ENCODE measurements at regions not wholly inside any gene's neighbourhood (a gene's known extent, or its start where the extent isn't known, plus 50 kb on each side); places are given as distances from the start of the nearest gene placed in this dataset.

GRCh38 chrX:148311544-148311943 is 188.9 kb upstream of the AFF2 start:
- Histone ChIP-seq H3K4me1 (ENCODE audit: control insufficient read depth, extremely low read depth, insufficient read depth, low read length) (peaks cover 5% of the 10 kb centered on the region), H3K4me3 (replicated peaks in 1 of 3; ENCODE audit: insufficient read depth in 1 of 3, low read depth in 1 of 3, low read length in 3 of 3) (no peak overlapping the region), H3K9me1 (replicated peaks; ENCODE audit: control insufficient read depth, extremely low read depth, insufficient read depth, low read length) (no peaks in the 10 kb centered on the region), H4K20me1 (replicated peaks; ENCODE audit: control insufficient read depth, extremely low read depth, insufficient read depth, low read length) (no peaks in the 10 kb centered on the region), H3K9me3 (replicated peaks; ENCODE audit: control insufficient read depth, insufficient read depth, low read length) (no peaks in the 10 kb centered on the region), H3K27ac (ENCODE audit: insufficient read depth, low read depth, low read length) (no peak overlapping the region), H3K9ac (replicated peaks; ENCODE audit: extremely low read depth, insufficient read depth, low read length) (no peak overlapping the region), H2AFZ (ENCODE audit: low read depth, low read length) (no peak overlapping the region), H3K79me2 (ENCODE audit: control insufficient read depth, insufficient read depth, low read length) (no peaks in the 10 kb centered on the region), H3K4me2 (ENCODE audit: insufficient read depth, low read length) (no peak overlapping the region), H3K27me3 (ENCODE audit: control insufficient read depth in 2 of 2, insufficient read depth in 2 of 2, low read length in 2 of 2) (no peaks in the 10 kb centered on the region), H3K36me3 (ENCODE audit: control insufficient read depth in 2 of 2, extremely low read depth in 1 of 2, insufficient read depth in 2 of 2, low read length in 2 of 2) (no peaks in the 10 kb centered on the region)
- intact Hi-C loops (cut with micrococcal nuclease), result no loop called here
- FAIRE-seq (no peak), DNase-seq (ENCODE audit: low read depth, low spot score) (no peak)
- CTCF ChIA-PET, result no interaction called here
- TF ChIP-seq MYC (IDR thresholded peaks at IDR 0.05; ENCODE audit: low read depth, low read length), result no peak
- TF ChIP-seq EZH2 (IDR thresholded peaks at IDR 0.05; ENCODE audit: borderline replicate concordance, low read depth, low read length, severe bottlenecking), result no peak
- no peak for TF ChIP-seq POLR2AphosphoS5 (IDR thresholded peaks at IDR 0.05; ENCODE audit: insufficient read depth, low read depth, low read length)
- TF ChIP-seq FOS (IDR thresholded peaks at IDR 0.05; ENCODE audit: borderline replicate concordance, insufficient read depth, low read length), result no peak
- no peak for TF ChIP-seq JUN (IDR thresholded peaks at IDR 0.05; ENCODE audit: borderline replicate concordance, insufficient read depth, insufficient read length, low read depth)
- POLR2A ChIA-PET, result no interaction called here
- BruUV-seq (replicated peaks), result no TSS peak
- dilution Hi-C loops (cut with MboI; ENCODE audit: extremely low pct_ligation_motif_present, low sequenced_read_pairs), result no loop called here

- Histone ChIP-seq H3K36me3 (ENCODE audit: control insufficient read depth in 2 of 2, extremely low read depth in 1 of 2, insufficient read depth in 2 of 2, low read length in 2 of 2) (no peaks in the 10 kb centered on the region), H3K9ac (replicated peaks; ENCODE audit: extremely low read depth, insufficient read depth, low read length) (no peak overlapping the region), H3K9me3 (replicated peaks; ENCODE audit: control insufficient read depth, insufficient read depth, low read length) (no peaks in the 10 kb centered on the region), H3K27ac (ENCODE audit: insufficient read depth, low read depth, low read length) (no peak overlapping the region), H3K4me2 (ENCODE audit: insufficient read depth, low read length) (no peak overlapping the region), H3K4me3 (replicated peaks in 1 of 3; ENCODE audit: insufficient read depth in 1 of 3, low read depth in 1 of 3, low read length in 3 of 3) (no peak overlapping the region), H3K79me2 (ENCODE audit: control insufficient read depth, insufficient read depth, low read length) (no peaks in the 10 kb centered on the region), H3K9me1 (replicated peaks; ENCODE audit: control insufficient read depth, extremely low read depth, insufficient read depth, low read length) (no peaks in the 10 kb centered on the region), H4K20me1 (replicated peaks; ENCODE audit: control insufficient read depth, extremely low read depth, insufficient read depth, low read length) (no peaks in the 10 kb centered on the region), H3K27me3 (ENCODE audit: control insufficient read depth in 2 of 2, insufficient read depth in 2 of 2, low read length in 2 of 2) (no peaks in the 10 kb centered on the region), H2AFZ (ENCODE audit: low read depth, low read length) (no peak overlapping the region), H3K4me1 (ENCODE audit: control insufficient read depth, extremely low read depth, insufficient read depth, low read length) (peaks cover 10% of the 10 kb centered on the region)
- ChIA-PET POLR2A (no interaction called here), CTCF (no interaction called here)
- BruUV-seq (replicated peaks), result no TSS peak
- peak; percentile 47 for FAIRE-seq
- TF ChIP-seq GATA2 (IDR thresholded peaks at IDR 0.05; ENCODE audit: insufficient read depth, insufficient read length, low read depth, low read length), result no peak
- no peak for TF ChIP-seq POLR2AphosphoS5 (IDR thresholded peaks at IDR 0.05; ENCODE audit: insufficient read depth, low read depth, low read length)
- no peak for TF ChIP-seq EZH2 (IDR thresholded peaks at IDR 0.05; ENCODE audit: borderline replicate concordance, low read depth, low read length, severe bottlenecking)
- no peak for TF ChIP-seq MAX (IDR thresholded peaks at IDR 0.05; ENCODE audit: insufficient read depth, insufficient read length)
- intact Hi-C loops (cut with micrococcal nuclease), result no loop called here
- no peak for DNase-seq (ENCODE audit: low read depth, low spot score)
- dilution Hi-C loops (cut with MboI; ENCODE audit: extremely low pct_ligation_motif_present, low sequenced_read_pairs), result no loop called here
Observed at GRCh38 chrX:148314876-148315275, 185.5 kb upstream of the AFF2 start.

Data from endothelial cell of umbilical vein (primary cell).